ENCODE measurements at regions not wholly inside any gene's neighbourhood (a gene's known extent, or its start where the extent isn't known, plus 50 kb on each side); places are given as distances from the start of the nearest gene placed in this dataset.

- intact Hi-C loops (cut with DNase I): no loop called here
- H3K27ac ChIP-seq: no peak overlapping the region
- WGBS, 2 donors: 62 to 77% methylated on average over 5 of the region's 7 CpGs
- H3K27me3 ChIP-seq: no peaks in the 10 kb centered on the region
- no peak for TF ChIP-seq POLR2A (IDR thresholded peaks at IDR 0.05)
- TF ChIP-seq, protein P1, sequence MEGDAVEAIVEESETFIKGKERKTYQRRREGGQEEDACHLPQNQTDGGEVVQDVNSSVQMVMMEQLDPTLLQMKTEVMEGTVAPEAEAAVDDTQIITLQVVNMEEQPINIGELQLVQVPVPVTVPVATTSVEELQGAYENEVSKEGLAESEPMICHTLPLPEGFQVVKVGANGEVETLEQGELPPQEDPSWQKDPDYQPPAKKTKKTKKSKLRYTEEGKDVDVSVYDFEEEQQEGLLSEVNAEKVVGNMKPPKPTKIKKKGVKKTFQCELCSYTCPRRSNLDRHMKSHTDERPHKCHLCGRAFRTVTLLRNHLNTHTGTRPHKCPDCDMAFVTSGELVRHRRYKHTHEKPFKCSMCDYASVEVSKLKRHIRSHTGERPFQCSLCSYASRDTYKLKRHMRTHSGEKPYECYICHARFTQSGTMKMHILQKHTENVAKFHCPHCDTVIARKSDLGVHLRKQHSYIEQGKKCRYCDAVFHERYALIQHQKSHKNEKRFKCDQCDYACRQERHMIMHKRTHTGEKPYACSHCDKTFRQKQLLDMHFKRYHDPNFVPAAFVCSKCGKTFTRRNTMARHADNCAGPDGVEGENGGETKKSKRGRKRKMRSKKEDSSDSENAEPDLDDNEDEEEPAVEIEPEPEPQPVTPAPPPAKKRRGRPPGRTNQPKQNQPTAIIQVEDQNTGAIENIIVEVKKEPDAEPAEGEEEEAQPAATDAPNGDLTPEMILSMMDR (IDR thresholded peaks at IDR 0.05): no peak
- no peak for DNase-seq
- H3K9me3 ChIP-seq: peaks cover 0 to 5% (median 0%) of the 10 kb centered on the region in 3 donors
- H3K36me3 ChIP-seq: no peaks in the 10 kb centered on the region
- no peak overlapping the region for H3K4me3 ChIP-seq
- H3K4me1 ChIP-seq: no peaks in the 10 kb centered on the region
Observed at GRCh38 chr2:185044323-185044874, 446.1 kb downstream of the ZNF804A start.

- Histone ChIP-seq H3K36me3 (no peaks in the 10 kb centered on the region), H3K27ac (no peak overlapping the region), H3K4me1 (no peaks in the 10 kb centered on the region), H3K27me3 (no peaks in the 10 kb centered on the region), H3K4me3 (no peak overlapping the region), H3K9me3 (no peaks in the 10 kb centered on the region)
- WGBS, 2 donors: 81 to 85% methylated on average over 2 of the region's 2 CpGs
- intact Hi-C loops (cut with DNase I): no loop called here
- TF ChIP-seq POLR2A (IDR thresholded peaks at IDR 0.05): no peak
- TF ChIP-seq, protein P1 (IDR thresholded peaks at IDR 0.05): no peak
- no peak for DNase-seq
Observed at GRCh38 chr2:185050804-185051203, 452.5 kb downstream of the ZNF804A start.

- TF ChIP-seq POLR2A (IDR thresholded peaks at IDR 0.05): no peak
- TF ChIP-seq, protein P1 (IDR thresholded peaks at IDR 0.05): no peak
- intact Hi-C loops (cut with DNase I): no loop called here
- Histone ChIP-seq H3K27ac (no peak overlapping the region), H3K4me1 (no peaks in the 10 kb centered on the region), H3K4me3 (no peak overlapping the region), H3K27me3 (no peaks in the 10 kb centered on the region), H3K36me3 (no peaks in the 10 kb centered on the region), H3K9me3 (no peaks in the 10 kb centered on the region)
- 9 to 15% methylated on average over 1 of the region's 1 CpG for WGBS, 2 donors
- DNase-seq: no peak
Observed at GRCh38 chr2:185063761-185064160, 465.4 kb downstream of the ZNF804A start.

- H3K9me3 ChIP-seq: no peaks in the 10 kb centered on the region
- H3K27me3 ChIP-seq: no peaks in the 10 kb centered on the region
- no peak for DNase-seq
- no peak for TF ChIP-seq POLR2A (IDR thresholded peaks at IDR 0.05)
- TF ChIP-seq, protein P1 (IDR thresholded peaks at IDR 0.05): no peak
- WGBS, 2 donors: 50 to 52% methylated on average over 1 of the region's 1 CpG
- no peak overlapping the region for H3K4me3 ChIP-seq
- H3K27ac ChIP-seq: no peak overlapping the region
- H3K4me1 ChIP-seq: no peaks in the 10 kb centered on the region
- intact Hi-C loops (cut with DNase I): no loop called here
- no peaks in the 10 kb centered on the region for H3K36me3 ChIP-seq
Observed at GRCh38 chr2:185066128-185066527, 467.8 kb downstream of the ZNF804A start.

DNA sequence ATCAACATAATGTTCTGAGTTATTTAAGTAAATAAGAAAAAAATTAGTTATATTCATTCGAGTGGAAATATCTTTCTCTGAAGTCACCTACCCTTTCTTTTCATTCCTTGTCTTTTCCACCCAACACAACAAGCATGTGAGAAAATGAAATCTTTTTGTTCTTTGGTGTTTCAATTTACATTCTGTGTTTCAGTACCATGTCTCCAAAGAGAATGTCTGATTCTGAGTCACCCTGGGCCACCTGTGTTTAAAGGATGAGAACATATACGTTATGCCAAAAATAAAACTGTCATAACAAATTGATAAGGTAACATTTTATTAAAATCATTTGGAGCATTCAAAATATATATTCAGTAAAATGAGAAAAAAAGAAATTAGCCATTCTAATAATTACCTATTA lies 470.8 kb downstream of the ZNF804A start:
- 55 to 58% methylated on average over 2 of the region's 2 CpGs for WGBS, 2 donors
- no peak for DNase-seq
- no peak overlapping the region for H3K27ac ChIP-seq
- no peak overlapping the region for H3K4me3 ChIP-seq
- H3K9me3 ChIP-seq: no peaks in the 10 kb centered on the region
- H3K4me1 ChIP-seq: no peaks in the 10 kb centered on the region
- H3K36me3 ChIP-seq: no peaks in the 10 kb centered on the region
- intact Hi-C loops (cut with DNase I): no loop called here
- H3K27me3 ChIP-seq: no peaks in the 10 kb centered on the region
- no peak for TF ChIP-seq POLR2A (IDR thresholded peaks at IDR 0.05)
- TF ChIP-seq, protein P1 (IDR thresholded peaks at IDR 0.05): no peak

All from esophagus squamous epithelium (tissue), 5 donors.